ENCODE measurements at regions not wholly inside any gene's neighbourhood (a gene's known extent, or its start where the extent isn't known, plus 50 kb on each side); places are given as distances from the start of the nearest gene placed in this dataset.

GRCh38 chr5:171646102-171647042 is 139.2 kb upstream of the SMIM23 start:
- peaks cover 4% of the 10 kb centered on the region for H3K27me3 ChIP-seq (ENCODE audit: control insufficient read depth, insufficient read depth, low read length)
- no peak overlapping the region for H3K14ac ChIP-seq (replicated peaks; ENCODE audit: low read depth, low read length)
- no peaks in the 10 kb centered on the region for H3K36me3 ChIP-seq (ENCODE audit: control insufficient read depth, insufficient read depth, low read length)
- H4K91ac ChIP-seq (ENCODE audit: insufficient read depth, low read depth, low read length) = no peak overlapping the region
- no peak overlapping the region for H3K23ac ChIP-seq (ENCODE audit: low read depth, low read length)
- H4K20me1 ChIP-seq (ENCODE audit: insufficient read depth, low read length) = no peaks in the 10 kb centered on the region
- H3K4me3 ChIP-seq (ENCODE audit: insufficient read depth, low read depth, low read length) = no peak overlapping the region
- in situ Hi-C loops (cut with MboI; ENCODE audit: low sequenced_read_pairs) = no loop called here
- no peak overlapping the region for H3K18ac ChIP-seq (ENCODE audit: low read depth, low read length)
- H2BK5ac ChIP-seq (ENCODE audit: low read depth, low read length, poor library complexity, severe bottlenecking) = no peak overlapping the region
- no peak overlapping the region for H2AFZ ChIP-seq (replicated peaks; ENCODE audit: low read length, poor library complexity)
- no peak overlapping the region for H2BK15ac ChIP-seq (ENCODE audit: low read depth, low read length)
- ChIA-PET POLR2A (ENCODE audit: unreplicated experiment) (no interaction called here), CTCF (interaction anchor here (1.0 to 1.6 kb wide), 2 partner anchors 9 to 147 kb away, joined by 3 to 4 read pairs; no protein-coding TSS in a partner anchor)
- no peak overlapping the region for H2AK9ac ChIP-seq (replicated peaks; ENCODE audit: low read depth, low read length, poor library complexity)
- no peak overlapping the region for H3K9ac ChIP-seq (ENCODE audit: low read depth, low read length)
- no peak overlapping the region for H3K4me2 ChIP-seq (ENCODE audit: low read depth, low read length)
- TF ChIP-seq SMC3 (IDR thresholded peaks at IDR 0.05; ENCODE audit: low read depth, low read length) = no peak
- TF ChIP-seq MAZ (IDR thresholded peaks at IDR 0.05; ENCODE audit: borderline replicate concordance, low read depth, low read length) = no peak
- no peak for TF ChIP-seq RAD21 (IDR thresholded peaks at IDR 0.05; ENCODE audit: low read length)
- TF ChIP-seq MXI1 (IDR thresholded peaks at IDR 0.05; ENCODE audit: borderline replicate concordance, low read depth, low read length) = no peak
- TF ChIP-seq POLR2A (IDR thresholded peaks at IDR 0.05; ENCODE audit: low read depth, low read length) = no peak
- ATAC-seq (ENCODE audit: low read depth) (no peak), DNase-seq (no peak)
- no peak overlapping the region for H4K5ac ChIP-seq (ENCODE audit: low read depth, low read length)
- no peaks in the 10 kb centered on the region for H3K9me3 ChIP-seq (ENCODE audit: control insufficient read depth, insufficient read depth, low read length)
- 66% methylated on average over 3 of the region's 14 CpGs; no CpG with 5 or more reads in 1 of the 2 experiments for WGBS, 2 experiments (ENCODE audit: extremely low coverage in 2 of 2, insufficient read length in 1 of 2)
- no TSS peak for BruUV-seq (replicated peaks)
- no peak overlapping the region for H3K27ac ChIP-seq (ENCODE audit: insufficient read depth, low read length)
- H4K8ac ChIP-seq (ENCODE audit: low read depth in 2 of 2, low read length in 2 of 2) = no peak overlapping the region
- no peaks in the 10 kb centered on the region; the same call in 1 of the 2 replicates for H3K9me1 ChIP-seq (ENCODE audit: insufficient read depth, low read length)
- dilution Hi-C loops (cut with HindIII; ENCODE audit: low sequenced_read_pairs, unreplicated experiment) = no loop called here
- no peak overlapping the region for H2BK20ac ChIP-seq (ENCODE audit: low read depth, low read length)
- no peak overlapping the region for H2BK120ac ChIP-seq (ENCODE audit: low read depth, low read length)
- peaks cover 4% of the 10 kb centered on the region; the same call in 1 of the 2 replicates for H3K4me1 ChIP-seq (ENCODE audit: control insufficient read depth, insufficient read depth, low read length)
- no peaks in the 10 kb centered on the region for H3K79me1 ChIP-seq (ENCODE audit: low read depth in 1 of 2, low read length in 2 of 2)
- H2AK5ac ChIP-seq (ENCODE audit: low read depth, low read length) = no peak overlapping the region
- no peak overlapping the region for H3K56ac ChIP-seq (ENCODE audit: extremely low read depth, insufficient read depth, low read length)
- H3K4ac ChIP-seq (ENCODE audit: low read depth, low read length) = no peak overlapping the region
- intact Hi-C loops (cut with micrococcal nuclease) = no loop called here
